22Rv1 (cell line): ENCODE measurements at regions not wholly inside any gene's neighbourhood (a gene's known extent, or its start where the extent isn't known, plus 50 kb on each side); places are given as distances from the start of the nearest gene placed in this dataset.

Source experiments
- H3K27ac ChIP-seq: fragments of 450-650 bp; 2 replicates; pipeline ENCODE4 v1.5.1; 2017
- CTCF ChIP-seq: fragments of 450-650 bp; IDR thresholded peaks from 2 replicates; pipeline ENCODE4 v1.5.1; 2017; ENCODE audit warnings: mild to moderate bottlenecking
- ZFX ChIP-seq: fragments of 450-650 bp; IDR thresholded peaks from 2 replicates; pipeline ENCODE4 v1.6.1; 2017; ENCODE audit warnings: antibody characterized with exemption, borderline replicate concordance

GRCh38 chr12:105431537-105432100, 101.1 kb downstream of the C12orf75 start:
- no peak for TF ChIP-seq ZFX
- TF ChIP-seq CTCF: no peak
- H3K27ac ChIP-seq: no peak overlapping the region

- TF ChIP-seq CTCF (no peak), ZFX (no peak)
- H3K27ac ChIP-seq: no peak overlapping the region
Measured at GRCh38 chr12:105433804-105434203, 103.3 kb downstream of the C12orf75 start.

- TF ChIP-seq CTCF (no peak), ZFX (no peak)
- no peak overlapping the region for H3K27ac ChIP-seq
Measured at GRCh38 chr12:105436636-105437035, 106.1 kb downstream of the C12orf75 start.

GRCh38 chr12:105440037-105440664, 109.7 kb downstream of the C12orf75 start:
- no peak for TF ChIP-seq ZFX
- no peak for TF ChIP-seq CTCF
- no peak overlapping the region for H3K27ac ChIP-seq

GRCh38 chr12:105443802-105444652, 113.5 kb downstream of the C12orf75 start:
- TF ChIP-seq ZFX (no peak), CTCF (no peak)
- H3K27ac ChIP-seq: no peak overlapping the region

- H3K27ac ChIP-seq: no peak overlapping the region
Measured at GRCh38 chr12:105444653-105445102, 114.2 kb downstream of the C12orf75 start.

More at GRCh38 chr12:105444653-105445102, 114.2 kb downstream of the C12orf75 start:
- TF ChIP-seq ZFX (no peak), CTCF (no peak)
